A673 (cell line): ENCODE measurements at regions not wholly inside any gene's neighbourhood (a gene's known extent, or its start where the extent isn't known, plus 50 kb on each side); places are given as distances from the start of the nearest gene placed in this dataset.

Experiments used
- BruUV-seq: library from RNA; stranded (reverse); fragments of 400-500 nt; replicated peaks from 2 replicates; lab custom pipeline; 2021; lab: Mats Ljungman, UMichigan
- CTCF ChIA-PET: fragments of 300-600 bp; sonication (Branson Sonifier 250); formaldehyde crosslinking; loops from one replicate; lab custom pipeline; 2022; ENCODE audit warnings: antibody characterized with exemption; lab: Charles Lee
- POLR2A ChIA-PET: fragments of 300-600 bp; sonication (Branson Sonifier 250); formaldehyde crosslinking; loops from one replicate; lab custom pipeline; 2022; ENCODE audit warnings: antibody characterized with exemption; ENCODE audit not compliant: low non-redundant PET; lab: Charles Lee
- DNase-seq: peaks from one replicate; pipeline ENCODE4 v3.0.0-alpha.2; 2015; ENCODE audit warnings: low spot score
- H3K27ac ChIP-seq: fragments of 200-600 bp; sonication (generic); 2 replicates; pipeline ENCODE4 v1.5.1; 2016; ENCODE audit warnings: mixed run types, low read depth, mild to moderate bottlenecking, mixed read lengths, antibody characterized with exemption, low read length; ENCODE audit not compliant: poor library complexity, severe bottlenecking
- H3K27me3 ChIP-seq: fragments of 200-600 bp; sonication (generic); replicated peaks from 2 replicates; pipeline ENCODE4 v1.6.1; 2017; ENCODE audit warnings: mixed run types, low read depth, mild to moderate bottlenecking, mixed read lengths, antibody characterized with exemption, low read length; ENCODE audit not compliant: insufficient read depth, poor library complexity
- H3K36me3 ChIP-seq: fragments of 200-600 bp; sonication (generic); 2 replicates; pipeline ENCODE4 v1.6.1; 2016; ENCODE audit warnings: mixed run types, mild to moderate bottlenecking, mixed read lengths, antibody characterized with exemption, low read length; ENCODE audit not compliant: insufficient read depth, poor library complexity, severe bottlenecking
- H3K4me1 ChIP-seq: fragments of 200-600 bp; sonication (generic); 2 replicates; pipeline ENCODE4 v1.6.1; 2017; ENCODE audit warnings: mixed run types, mild to moderate bottlenecking, mixed read lengths, antibody characterized with exemption, low read length; ENCODE audit not compliant: insufficient read depth, poor library complexity, severe bottlenecking
- H3K4me3 ChIP-seq: fragments of 200-600 bp; sonication (generic); 2 replicates; pipeline ENCODE4 v1.5.1; 2016; ENCODE audit warnings: low read depth, mixed run types, mild to moderate bottlenecking, mixed read lengths, low read length; ENCODE audit not compliant: poor library complexity, severe bottlenecking
- H3K9me3 ChIP-seq: fragments of 200-600 bp; sonication (generic); 2 replicates; pipeline ENCODE4 v1.6.1; 2016; ENCODE audit warnings: mixed run types, low read depth, mild to moderate bottlenecking, mixed read lengths, antibody characterized with exemption, low read length; ENCODE audit not compliant: poor library complexity, severe bottlenecking
- EZH2 ChIP-seq: fragments of 200-600 bp; sonication (generic); IDR thresholded peaks from 2 replicates; pipeline ENCODE4 v1.6.1; 2017; ENCODE audit warnings: borderline replicate concordance, low read depth, mild to moderate bottlenecking, mixed read lengths, antibody characterized with exemption, low read length; ENCODE audit not compliant: poor library complexity, severe bottlenecking
- intact Hi-C: fragments of 100-400 bp; cut with micrococcal nuclease; formaldehyde crosslinking; loops from one replicate; pipeline ENCODE4 v1.10.0; 2022; ENCODE audit not compliant: unreplicated experiment
- TF ChIP-seq, protein P1 (sequence below): fragments of 300-800, 200-600 bp; sonication (generic); conservative IDR thresholded peaks from 2 replicates; pipeline ENCODE4 v1.5.1; 2017; ENCODE audit warnings: low read depth, mild to moderate bottlenecking, antibody characterized with exemption, low read length, moderate library complexity, mixed read lengths

DNA sequence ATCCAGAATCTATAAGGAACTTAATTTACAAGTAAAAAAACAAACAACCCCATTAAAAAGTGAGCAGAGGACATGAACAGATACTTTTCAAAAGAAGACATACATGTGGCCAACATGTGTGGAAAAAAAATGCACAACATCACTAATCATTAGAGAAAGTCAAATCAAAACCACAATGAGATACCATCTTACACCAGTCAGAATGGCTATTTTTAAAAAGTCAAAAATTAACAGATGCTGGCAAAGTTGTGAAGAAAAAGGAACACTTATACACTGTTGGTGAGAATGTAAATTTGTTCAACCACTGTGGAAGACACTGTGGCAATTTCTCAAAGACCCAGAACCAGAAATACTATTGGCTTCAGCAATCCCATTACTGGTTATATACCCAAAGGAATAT lies 830.0 kb upstream of the ALCAM start:
- no peak overlapping the region for H3K27ac ChIP-seq
- intact Hi-C loops, result no loop called here
- no peaks in the 10 kb centered on the region for H3K27me3 ChIP-seq
- ChIA-PET POLR2A (no interaction called here), CTCF (no interaction called here)
- no peak overlapping the region for H3K4me3 ChIP-seq
- no TSS peak for BruUV-seq
- no peaks in the 10 kb centered on the region for H3K4me1 ChIP-seq
- H3K36me3 ChIP-seq, result no peaks in the 10 kb centered on the region
- TF ChIP-seq, protein P1, sequence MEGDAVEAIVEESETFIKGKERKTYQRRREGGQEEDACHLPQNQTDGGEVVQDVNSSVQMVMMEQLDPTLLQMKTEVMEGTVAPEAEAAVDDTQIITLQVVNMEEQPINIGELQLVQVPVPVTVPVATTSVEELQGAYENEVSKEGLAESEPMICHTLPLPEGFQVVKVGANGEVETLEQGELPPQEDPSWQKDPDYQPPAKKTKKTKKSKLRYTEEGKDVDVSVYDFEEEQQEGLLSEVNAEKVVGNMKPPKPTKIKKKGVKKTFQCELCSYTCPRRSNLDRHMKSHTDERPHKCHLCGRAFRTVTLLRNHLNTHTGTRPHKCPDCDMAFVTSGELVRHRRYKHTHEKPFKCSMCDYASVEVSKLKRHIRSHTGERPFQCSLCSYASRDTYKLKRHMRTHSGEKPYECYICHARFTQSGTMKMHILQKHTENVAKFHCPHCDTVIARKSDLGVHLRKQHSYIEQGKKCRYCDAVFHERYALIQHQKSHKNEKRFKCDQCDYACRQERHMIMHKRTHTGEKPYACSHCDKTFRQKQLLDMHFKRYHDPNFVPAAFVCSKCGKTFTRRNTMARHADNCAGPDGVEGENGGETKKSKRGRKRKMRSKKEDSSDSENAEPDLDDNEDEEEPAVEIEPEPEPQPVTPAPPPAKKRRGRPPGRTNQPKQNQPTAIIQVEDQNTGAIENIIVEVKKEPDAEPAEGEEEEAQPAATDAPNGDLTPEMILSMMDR, result no peak
- TF ChIP-seq EZH2, result no peak
- peaks cover 4% of the 10 kb centered on the region for H3K9me3 ChIP-seq
- DNase-seq, result no peak

- no peak for TF ChIP-seq EZH2
- TF ChIP-seq, protein P1, result no peak
- H3K4me3 ChIP-seq, result no peak overlapping the region
These were observed 829.4 kb upstream of the ALCAM start for GRCh38 chr3:104537323-104537722.

DNA sequence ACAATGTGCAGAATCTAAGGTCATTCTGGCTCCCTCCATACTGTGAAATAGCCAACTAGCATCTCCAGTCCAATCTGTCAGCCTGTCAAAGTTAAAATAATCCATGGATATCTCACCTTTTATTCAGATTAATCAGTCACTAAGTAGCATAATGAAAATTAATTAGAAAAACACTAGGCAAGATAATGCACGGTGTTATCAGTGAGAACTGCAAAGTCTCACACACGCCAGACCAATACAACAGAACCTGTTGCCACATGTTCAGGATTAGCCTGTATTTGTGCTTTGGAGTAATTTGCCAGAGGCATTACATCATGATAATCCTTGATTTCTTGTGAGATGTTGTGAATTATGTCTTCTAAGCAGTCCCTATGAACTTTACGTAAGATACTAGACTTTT lies 820.4 kb upstream of the ALCAM start:
- Histone ChIP-seq H3K36me3 (no peaks in the 10 kb centered on the region), H3K27ac (no peak overlapping the region), H3K4me3 (no peak overlapping the region), H3K4me1 (no peaks in the 10 kb centered on the region), H3K9me3 (no peaks in the 10 kb centered on the region), H3K27me3 (no peaks in the 10 kb centered on the region)
- BruUV-seq, result no TSS peak
- ChIA-PET CTCF (no interaction called here), POLR2A (no interaction called here)
- intact Hi-C loops, result no loop called here
- TF ChIP-seq, protein P1, result no peak
- no peak for TF ChIP-seq EZH2
- no peak for DNase-seq

More at GRCh38 chr3:104537323-104537722, 829.4 kb upstream of the ALCAM start:
- H3K4me1 ChIP-seq, result no peaks in the 10 kb centered on the region
- H3K27ac ChIP-seq, result no peak overlapping the region
- ChIA-PET CTCF (no interaction called here), POLR2A (no interaction called here)
- H3K9me3 ChIP-seq, result peaks cover 4% of the 10 kb centered on the region
- H3K36me3 ChIP-seq, result no peaks in the 10 kb centered on the region
- no peak for DNase-seq
- no peaks in the 10 kb centered on the region for H3K27me3 ChIP-seq
- intact Hi-C loops, result no loop called here
- BruUV-seq, result no TSS peak
